Hepatocyte (in vitro differentiated cells): ENCODE measurements at regions not wholly inside any gene's neighbourhood (a gene's known extent, or its start where the extent isn't known, plus 50 kb on each side); places are given as distances from the start of the nearest gene placed in this dataset.

Experiments
- DNase-seq: peaks from one replicate; pipeline ENCODE4 v3.0.0-alpha.2; 2016; ENCODE audit warnings: low spot score
- H2AFZ ChIP-seq: fragments of 200-600 bp; sonication (generic); 2 replicates; pipeline ENCODE4 v1.6.0; 2016; ENCODE audit warnings: antibody characterized with exemption, mild to moderate bottlenecking
- H3K27ac ChIP-seq: fragments of 200-600 bp; sonication (generic); 2 replicates; pipeline ENCODE4 v1.5.1; 2016; ENCODE audit warnings: mild to moderate bottlenecking
- H3K27me3 ChIP-seq: fragments of 200-600 bp; sonication (generic); 2 replicates; pipeline ENCODE4 v1.6.1; 2016
- H3K36me3 ChIP-seq: fragments of 200-600 bp; sonication (generic); replicated peaks from 2 replicates; pipeline ENCODE4 v1.5.1; 2016; ENCODE audit warnings: low read depth; ENCODE audit not compliant: insufficient read depth
- H3K4me1 ChIP-seq: fragments of 200-600 bp; sonication (generic); 2 replicates; pipeline ENCODE4 v1.5.1; 2016; ENCODE audit warnings: mild to moderate bottlenecking, moderate library complexity; ENCODE audit not compliant: insufficient read depth
- H3K4me2 ChIP-seq: fragments of 200-600 bp; sonication (generic); 2 replicates; pipeline ENCODE4 v1.6.0; 2016
- H3K4me3 ChIP-seq: fragments of 200-600 bp; sonication (generic); 2 replicates; pipeline ENCODE4 v1.5.1; 2016; ENCODE audit warnings: mild to moderate bottlenecking
- H3K79me2 ChIP-seq: fragments of 200-600 bp; sonication (generic); 2 replicates; pipeline ENCODE4 v1.6.0; 2017; ENCODE audit warnings: mild to moderate bottlenecking
- H3K9me2 ChIP-seq: fragments of 200-600 bp; sonication (generic); replicated peaks from 2 replicates; pipeline ENCODE4 v1.6.0; 2017; ENCODE audit warnings: mild to moderate bottlenecking; ENCODE audit not compliant: insufficient read depth
- H3K9me3 ChIP-seq: fragments of 200-600 bp; sonication (generic); 2 replicates; pipeline ENCODE4 v1.5.1; 2016; ENCODE audit warnings: low read depth, mild to moderate bottlenecking
- H4K20me1 ChIP-seq: fragments of 200-600 bp; sonication (generic); 2 replicates; pipeline ENCODE4 v1.6.0; 2016; ENCODE audit warnings: mild to moderate bottlenecking; ENCODE audit not compliant: insufficient read depth, poor library complexity, severe bottlenecking
- CTCF ChIP-seq: fragments of 200-600 bp; sonication (generic); IDR thresholded peaks from 2 replicates; pipeline ENCODE4 v1.5.1; 2016; ENCODE audit warnings: antibody characterized with exemption, mild to moderate bottlenecking; ENCODE audit not compliant: poor library complexity
- EZH2 ChIP-seq: fragments of 200-600 bp; sonication (generic); IDR thresholded peaks from 2 replicates; pipeline ENCODE4 v1.6.1; 2016; ENCODE audit warnings: antibody characterized with exemption, mild to moderate bottlenecking, borderline replicate concordance
- EZH2phosphoT487 ChIP-seq: fragments of 200-600 bp; sonication (generic); IDR thresholded peaks from one replicate; pipeline ENCODE4 v1.6.1; 2018; ENCODE audit warnings: antibody characterized with exemption, mild to moderate bottlenecking, low read depth, moderate library complexity; ENCODE audit not compliant: unreplicated experiment, severe bottlenecking
- WGBS: methylation state at CpG from one replicate; pipeline ENCODE4 v1.1.6; 2016; ENCODE audit warnings: low lambda C conversion rate; ENCODE audit errors: missing lambda C conversion rate; 5-methylcytosine and 5-hydroxymethylcytosine counted together

- no peaks in the 10 kb centered on the region for H3K9me3 ChIP-seq
- no peak overlapping the region for H3K4me2 ChIP-seq
- no peaks in the 10 kb centered on the region for H3K79me2 ChIP-seq
- H2AFZ ChIP-seq: no peak overlapping the region
- no peak overlapping the region for H3K27ac ChIP-seq
- no peaks in the 10 kb centered on the region for H3K36me3 ChIP-seq
- no peaks in the 10 kb centered on the region for H3K27me3 ChIP-seq
- H4K20me1 ChIP-seq: no peaks in the 10 kb centered on the region
- H3K9me2 ChIP-seq: no peaks in the 10 kb centered on the region
- 66% methylated on average over 4 of the region's 4 CpGs for WGBS
- no peak overlapping the region for H3K4me3 ChIP-seq
- TF ChIP-seq CTCF: no peak
- TF ChIP-seq EZH2phosphoT487: no peak
- no peak for TF ChIP-seq EZH2
- H3K4me1 ChIP-seq: no peaks in the 10 kb centered on the region
- DNase-seq: no peak
These were observed 576.9 kb downstream of the OTOL1 start for GRCh38 chr3:162073422-162073975.

GRCh38 chr3:162077108-162077507, 580.5 kb downstream of the OTOL1 start:
- 83% methylated on average over 3 of the region's 3 CpGs for WGBS
- no peak overlapping the region for H2AFZ ChIP-seq
- H3K36me3 ChIP-seq: no peaks in the 10 kb centered on the region
- no peaks in the 10 kb centered on the region for H3K9me2 ChIP-seq
- no peak overlapping the region for H3K27ac ChIP-seq
- DNase-seq: no peak
- H3K79me2 ChIP-seq: no peaks in the 10 kb centered on the region
- no peak overlapping the region for H3K4me3 ChIP-seq
- no peaks in the 10 kb centered on the region for H3K9me3 ChIP-seq
- H3K4me2 ChIP-seq: no peak overlapping the region
- H3K4me1 ChIP-seq: no peaks in the 10 kb centered on the region
- TF ChIP-seq EZH2: no peak
- no peak for TF ChIP-seq CTCF
- TF ChIP-seq EZH2phosphoT487: no peak
- no peaks in the 10 kb centered on the region for H3K27me3 ChIP-seq
- no peaks in the 10 kb centered on the region for H4K20me1 ChIP-seq

GRCh38 chr3:162082516-162082915, 585.9 kb downstream of the OTOL1 start:
- H4K20me1 ChIP-seq: no peaks in the 10 kb centered on the region
- no peaks in the 10 kb centered on the region for H3K4me1 ChIP-seq
- H2AFZ ChIP-seq: no peak overlapping the region
- no peak for DNase-seq
- H3K27ac ChIP-seq: no peak overlapping the region
- H3K36me3 ChIP-seq: no peaks in the 10 kb centered on the region
- no peak for TF ChIP-seq CTCF
- no peak for TF ChIP-seq EZH2
- TF ChIP-seq EZH2phosphoT487: no peak
- no peak overlapping the region for H3K4me2 ChIP-seq
- no peaks in the 10 kb centered on the region for H3K79me2 ChIP-seq
- 89% methylated on average over 5 of the region's 5 CpGs for WGBS
- H3K9me3 ChIP-seq: no peaks in the 10 kb centered on the region
- H3K9me2 ChIP-seq: no peaks in the 10 kb centered on the region
- no peak overlapping the region for H3K4me3 ChIP-seq
- no peaks in the 10 kb centered on the region for H3K27me3 ChIP-seq

GRCh38 chr3:162087361-162087760, 590.8 kb downstream of the OTOL1 start:
- 81% methylated on average over 3 of the region's 3 CpGs for WGBS

More at GRCh38 chr3:162087361-162087760, 590.8 kb downstream of the OTOL1 start:
- DNase-seq: no peak
- no peak overlapping the region for H3K4me2 ChIP-seq
- no peak overlapping the region for H2AFZ ChIP-seq
- no peaks in the 10 kb centered on the region for H3K4me1 ChIP-seq
- H3K36me3 ChIP-seq: no peaks in the 10 kb centered on the region
- no peak overlapping the region for H3K4me3 ChIP-seq
- no peaks in the 10 kb centered on the region for H3K27me3 ChIP-seq
- no peak overlapping the region for H3K27ac ChIP-seq
- no peaks in the 10 kb centered on the region for H3K79me2 ChIP-seq
- no peaks in the 10 kb centered on the region for H3K9me3 ChIP-seq
- H3K9me2 ChIP-seq: no peaks in the 10 kb centered on the region
- H4K20me1 ChIP-seq: no peaks in the 10 kb centered on the region
- TF ChIP-seq EZH2: no peak
- no peak for TF ChIP-seq CTCF
- no peak for TF ChIP-seq EZH2phosphoT487
